HG03354 (cell line): ENCODE measurements at regions not wholly inside any gene's neighbourhood (a gene's known extent, or its start where the extent isn't known, plus 50 kb on each side); places are given as distances from the start of the nearest gene placed in this dataset.

Experiments used
- ATAC-seq: cut with Tn5 transposase; IDR thresholded peaks from one replicate; pipeline ENCODE4 v1.9.1; 2021; ENCODE audit warnings: mild to moderate bottlenecking; ENCODE audit not compliant: unreplicated experiment, poor library complexity, severe bottlenecking

DNA sequence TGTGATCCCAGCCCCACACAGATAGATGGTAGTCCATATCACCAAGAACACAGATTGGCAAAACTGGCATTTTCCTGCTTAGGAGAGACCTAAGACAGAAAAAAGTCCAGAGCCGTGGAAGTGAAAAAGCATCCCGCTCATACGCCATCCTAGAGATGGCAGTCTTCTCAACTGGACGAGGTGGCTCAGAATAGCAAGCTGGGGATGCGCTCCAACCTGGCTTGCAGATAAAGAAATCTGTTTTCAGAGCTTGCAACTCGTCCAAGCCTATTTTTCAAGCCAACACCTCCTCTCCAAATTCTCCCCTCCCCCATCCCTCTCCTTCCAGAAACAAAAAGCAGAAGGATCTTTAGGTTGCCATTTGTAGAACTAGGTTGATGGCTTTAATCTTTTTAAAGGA is 74.3 kb upstream of the OTX2 start:
- no peak for ATAC-seq

DNA sequence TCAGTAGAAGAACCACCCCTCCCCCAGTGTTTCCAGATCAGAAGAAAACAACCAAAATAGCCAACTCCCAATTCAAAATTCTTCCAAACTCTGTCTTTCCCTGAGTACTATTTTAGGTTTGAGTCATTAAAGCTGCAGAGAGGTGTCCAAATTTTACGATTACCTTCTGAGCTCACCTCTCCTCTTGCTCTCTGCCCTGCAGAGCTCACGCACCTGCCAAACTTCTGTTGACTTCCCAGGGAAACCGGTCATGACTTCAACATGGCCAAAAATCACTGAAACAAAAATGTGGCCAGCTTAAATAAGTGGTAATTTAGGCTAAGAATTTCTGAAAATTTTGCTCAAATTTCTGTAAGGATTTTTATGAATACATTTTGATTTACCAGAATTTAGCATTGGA is 70.9 kb upstream of the OTX2 start:
- ATAC-seq, result no peak

DNA sequence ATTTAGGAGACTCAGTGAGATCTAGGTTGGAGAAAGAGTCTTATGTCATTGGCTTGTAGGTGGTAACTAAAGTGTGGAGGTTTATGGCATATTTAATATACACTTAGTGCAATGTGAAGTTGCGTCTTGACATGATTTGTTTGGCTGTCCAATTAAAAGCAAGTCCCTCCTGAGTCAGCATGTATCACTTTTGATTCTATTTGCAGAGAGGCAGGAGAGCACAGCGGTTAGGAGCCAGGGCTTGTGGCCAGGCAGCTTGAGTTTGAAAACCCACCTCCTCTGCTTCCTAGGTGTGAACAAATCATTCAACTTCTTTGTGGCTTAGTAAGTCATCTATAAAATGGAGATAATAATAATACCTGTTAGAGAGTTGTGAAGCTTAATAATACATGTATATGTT is 68.5 kb upstream of the OTX2 start:
- ATAC-seq, result no peak

DNA sequence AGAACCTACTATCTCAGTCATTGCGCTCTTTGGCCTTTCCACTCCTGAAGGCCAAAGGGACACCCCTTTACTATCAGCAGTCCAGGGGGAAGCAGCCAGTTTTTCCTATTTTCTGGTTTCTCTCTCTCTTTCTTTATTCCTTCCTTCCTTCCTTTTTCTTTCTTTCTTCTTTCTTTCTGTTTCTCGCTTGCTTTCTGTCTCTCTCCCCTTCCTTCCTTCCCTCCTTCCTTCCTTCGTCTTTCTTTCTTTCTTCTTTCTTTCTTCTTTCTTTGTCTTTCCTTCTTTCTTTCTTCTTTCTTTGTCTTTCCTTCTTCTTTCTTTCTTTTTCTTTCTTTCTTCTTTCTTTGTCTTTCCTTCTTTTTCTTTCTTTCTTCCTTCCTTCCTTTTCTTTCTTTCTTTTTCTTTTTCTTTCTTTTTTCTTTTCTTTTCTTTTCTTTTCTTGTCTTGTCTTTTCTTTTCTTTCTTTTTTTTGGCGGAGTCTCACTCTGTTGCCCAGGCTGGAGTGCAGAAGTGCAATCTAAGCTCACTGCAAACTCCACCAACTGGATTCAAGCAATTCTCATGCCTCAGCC is 64.9 kb upstream of the OTX2 start:
- no peak for ATAC-seq

- no peak for ATAC-seq
Observed at GRCh38 chr14:56874375-56874774, 64.1 kb upstream of the OTX2 start.

- no peak for ATAC-seq
Observed at GRCh38 chr14:56870336-56870735, 60.1 kb upstream of the OTX2 start.

DNA sequence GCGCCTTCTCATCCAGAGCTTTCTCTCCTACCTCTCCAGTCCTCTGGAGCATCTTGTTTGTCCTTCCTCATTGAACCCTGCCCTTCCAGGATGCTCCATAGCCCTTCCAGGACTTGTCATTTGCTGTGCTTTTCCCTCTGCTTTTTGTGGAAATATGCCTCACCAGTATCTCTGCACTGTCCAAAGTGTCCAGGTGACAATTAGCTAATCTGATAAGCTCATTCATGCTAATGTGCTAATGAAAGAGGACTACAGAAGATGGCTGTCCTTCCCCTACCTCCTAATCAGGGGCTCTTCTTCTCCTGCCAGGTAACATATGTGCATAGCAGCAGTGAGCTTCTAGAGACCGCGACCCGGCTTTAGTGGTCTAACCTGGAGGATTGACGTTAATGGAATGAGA is 58.4 kb upstream of the OTX2 start:
- ATAC-seq, result no peak

DNA sequence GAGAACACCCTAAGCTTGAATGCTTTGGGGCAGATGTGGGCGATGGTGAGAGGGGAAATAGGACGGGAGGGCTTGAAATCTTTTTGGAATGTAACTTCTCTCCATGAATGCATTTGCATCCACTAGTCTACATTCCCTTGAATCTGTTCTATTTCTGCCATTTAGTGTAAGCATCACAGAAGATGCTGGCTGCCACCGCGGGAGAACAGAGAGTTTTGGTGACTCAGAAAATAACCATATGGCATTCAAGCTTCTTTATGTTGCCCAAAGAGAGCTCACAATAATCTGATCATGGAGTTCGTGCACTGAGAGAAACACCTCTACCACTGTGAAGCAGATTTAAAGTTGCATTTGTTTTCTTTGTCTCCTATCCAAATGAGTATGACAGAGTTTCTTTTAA is 52.6 kb upstream of the OTX2 start:
- ATAC-seq, result no peak

- ATAC-seq, result no peak
Observed at GRCh38 chr14:56860441-56860840, 50.2 kb upstream of the OTX2 start.
